Liver (tissue), 8 donors: ENCODE measurements at regions not wholly inside any gene's neighbourhood (a gene's known extent, or its start where the extent isn't known, plus 50 kb on each side); places are given as distances from the start of the nearest gene placed in this dataset.
"Not testable (repeated sequence)": the region's sequence is repeated elsewhere in the genome, so short reads cannot be mapped to it uniquely, and the experiment has no call there.

Experiments
- DNase-seq: peaks from one replicate; pipeline ENCODE4 v3.0.0-alpha.2; 2017; ENCODE audit warnings: low spot score
- H3K27ac ChIP-seq, 2 donors: one replicate each; pipeline ENCODE4 v1.7.0; 2013; ENCODE audit warnings: inconsistent platforms in 2 of 2, low read length in 2 of 2, control low read depth in 1 of 2, low read depth in 1 of 2, mild to moderate bottlenecking in 1 of 2
- H3K27me3 ChIP-seq, 4 donors: one replicate each; pipeline versions ENCODE4 v1.6.1 to v1.7.0; 2013; ENCODE audit warnings: low read length in 3 of 4, inconsistent platforms in 1 of 4, mild to moderate bottlenecking in 1 of 4, moderate library complexity in 1 of 4; ENCODE audit not compliant: control insufficient read depth in 4 of 4, insufficient read depth in 4 of 4
- H3K36me3 ChIP-seq, 4 donors: one replicate each; pipeline versions ENCODE4 v1.6.1 to v1.7.0; 2013; ENCODE audit warnings: low read length in 3 of 4, mild to moderate bottlenecking in 3 of 4, low read depth in 1 of 4, moderate library complexity in 1 of 4; ENCODE audit not compliant: control insufficient read depth in 4 of 4, insufficient read depth in 3 of 4
- H3K4me1 ChIP-seq, 4 donors: one replicate each; pipeline versions ENCODE4 v1.6.1 to v1.7.0; 2013; ENCODE audit warnings: low read length in 3 of 4, mild to moderate bottlenecking in 3 of 4, moderate library complexity in 1 of 4; ENCODE audit not compliant: control insufficient read depth in 4 of 4, insufficient read depth in 4 of 4
- H3K4me3 ChIP-seq, 3 donors: one replicate each; pipeline versions ENCODE4 v1.6.1 to v1.7.0; 2013; ENCODE audit warnings: low read length in 3 of 3, control low read depth in 1 of 3, low read depth in 1 of 3, mild to moderate bottlenecking in 1 of 3
- H3K9ac ChIP-seq, 2 donors: one replicate each; pipeline ENCODE4 v1.7.0; 2013; ENCODE audit warnings: low read length in 2 of 2, mild to moderate bottlenecking in 2 of 2, moderate library complexity in 2 of 2, control low read depth in 1 of 2, low read depth in 1 of 2
- H3K9me3 ChIP-seq, 4 donors: one replicate each; pipeline versions ENCODE4 v1.6.1 to v1.7.0; 2013; ENCODE audit warnings: low read length in 3 of 4; ENCODE audit not compliant: control insufficient read depth in 4 of 4
- ATF3 ChIP-seq: IDR thresholded peaks from 2 replicates; pipeline ENCODE4 v1.6.1; 2016; ENCODE audit warnings: antibody characterized with exemption
- CTCF ChIP-seq: fragments of 150-350 bp; IDR thresholded peaks from 2 replicates; pipeline ENCODE4 v1.5.1; 2017; ENCODE audit warnings: improper control_type of control experiment, low read depth, low read length; ENCODE audit not compliant: missing input control
- EGR1 ChIP-seq, 2 donors: IDR thresholded peaks; 2 replicates each; pipeline ENCODE4 v1.6.1; 2016 to 2018; ENCODE audit warnings: antibody characterized with exemption in 2 of 2, low read depth in 2 of 2
- FOXA1 ChIP-seq: IDR thresholded peaks from 2 replicates; pipeline ENCODE4 v1.6.1; 2016; ENCODE audit warnings: antibody characterized with exemption
- FOXA2 ChIP-seq: IDR thresholded peaks from 2 replicates; pipeline ENCODE4 v1.6.1; 2016; ENCODE audit warnings: antibody characterized with exemption
- GABPA ChIP-seq, 2 donors: IDR thresholded peaks in 1 of 2; conservative IDR thresholded peaks in 1 of 2; 2 replicates each; pipeline ENCODE4 v1.6.1; 2016; ENCODE audit warnings: antibody characterized with exemption in 2 of 2, mild to moderate bottlenecking in 1 of 2, moderate library complexity in 1 of 2
- HNF4A ChIP-seq, 2 donors: conservative IDR thresholded peaks; 2 replicates each; pipeline ENCODE4 v1.6.1; 2016; ENCODE audit warnings: antibody characterized with exemption in 2 of 2, mild to moderate bottlenecking in 2 of 2
- JUND ChIP-seq, 2 donors: IDR thresholded peaks; 2 replicates each; pipeline ENCODE4 v1.6.1; 2016; ENCODE audit warnings: antibody characterized with exemption in 2 of 2
- MAX ChIP-seq: IDR thresholded peaks from 2 replicates; pipeline ENCODE4 v1.6.1; 2016; ENCODE audit warnings: antibody characterized with exemption
- NR2F2 ChIP-seq: IDR thresholded peaks from 2 replicates; pipeline ENCODE4 v1.6.1; 2016; ENCODE audit warnings: antibody characterized with exemption
- RAD21 ChIP-seq, 2 donors: IDR thresholded peaks; 2 replicates each; pipeline ENCODE4 v1.6.1; 2016; ENCODE audit warnings: antibody characterized with exemption in 2 of 2, mild to moderate bottlenecking in 2 of 2
- REST ChIP-seq: IDR thresholded peaks from 2 replicates; pipeline ENCODE4 v1.6.1; 2016; ENCODE audit warnings: antibody characterized with exemption, mild to moderate bottlenecking
- RXRA ChIP-seq, 2 donors: IDR thresholded peaks; 2 replicates each; pipeline ENCODE4 v1.6.1; 2017 to 2018; ENCODE audit warnings: antibody characterized with exemption in 2 of 2, mild to moderate bottlenecking in 1 of 2
- SP1 ChIP-seq: IDR thresholded peaks from 2 replicates; pipeline ENCODE4 v1.6.1; 2018; ENCODE audit warnings: antibody characterized with exemption, mild to moderate bottlenecking
- TAF1 ChIP-seq: conservative IDR thresholded peaks from 2 replicates; pipeline ENCODE4 v1.6.1; 2016; ENCODE audit warnings: antibody characterized with exemption, mild to moderate bottlenecking
- YY1 ChIP-seq: IDR thresholded peaks from 2 replicates; pipeline ENCODE4 v1.6.1; 2016; ENCODE audit warnings: antibody characterized with exemption, mild to moderate bottlenecking
- WGBS: extraction: QIAGEN DNeasy Blood & Tissue Kit; methylation state at CpG from one replicate; pipeline ENCODE4 v1.1.7; 2013; 5-methylcytosine and 5-hydroxymethylcytosine counted together
- donor health status: healthy.
- donor health status: healthy.
- donor health status: healthy.
- donor health status: healthy.
- donor health status: healthy.

- H3K36me3 ChIP-seq, H3K9ac ChIP-seq, H3K4me3 ChIP-seq, H3K27ac ChIP-seq, H3K27me3 ChIP-seq, H3K9me3 ChIP-seq, DNase-seq, H3K4me1 ChIP-seq: not testable (repeated sequence)
- WGBS, result 82% methylated on average over 12 of the region's 12 CpGs
Measured at GRCh38 chr9:71595762-71596161, 172.6 kb downstream of the CEMIP2 start.

- Histone ChIP-seq H3K4me3 (no peak overlapping the region), H3K4me1 (peaks cover 0 to 9% (median 0%) of the 10 kb centered on the region in 4 donors), H3K36me3 (no peaks in the 10 kb centered on the region), H3K27ac (no peak overlapping the region), H3K9ac (no peak overlapping the region), H3K27me3 (no peaks in the 10 kb centered on the region), H3K9me3 (no peaks in the 10 kb centered on the region)
- DNase-seq, result no peak
- WGBS, result 98% methylated on average over 3 of the region's 3 CpGs
- TF ChIP-seq NR2F2 (no peak), SP1 (no peak), YY1 (no peak), HNF4A (conservative IDR thresholded peaks at IDR 0.05) (no peak), RXRA (IDR thresholded peaks at IDR 0.05) (no peak), REST (no peak), FOXA2 (no peak), ATF3 (no peak), RAD21 (IDR thresholded peaks at IDR 0.05) (no peak), TAF1 (no peak), FOXA1 (no peak), EGR1 (IDR thresholded peaks at IDR 0.05; ENCODE audit: low read depth in 2 of 2) (no peak), GABPA (IDR thresholded peaks at IDR 0.05 in 1 of 2, conservative IDR thresholded peaks at IDR 0.05 in 1 of 2) (no peak), JUND (IDR thresholded peaks at IDR 0.05) (no peak)
Measured at GRCh38 chr9:71594541-71594940, 173.8 kb downstream of the CEMIP2 start.

GRCh38 chr9:71592400-71592799, 175.9 kb downstream of the CEMIP2 start:
- H3K9me3 ChIP-seq, result no peaks in the 10 kb centered on the region
- no peaks in the 10 kb centered on the region for H3K27me3 ChIP-seq
- no peak overlapping the region for H3K4me3 ChIP-seq
- H3K9ac ChIP-seq, result no peak overlapping the region
- WGBS, result 69% methylated on average over 2 of the region's 2 CpGs
- H3K4me1 ChIP-seq, result peaks cover 0 to 14% (median 2%) of the 10 kb centered on the region in 4 donors
- no peak for DNase-seq
- H3K27ac ChIP-seq, result no peak overlapping the region
- no peaks in the 10 kb centered on the region for H3K36me3 ChIP-seq
- TF ChIP-seq FOXA2 (no peak), HNF4A (conservative IDR thresholded peaks at IDR 0.05) (no peak), FOXA1 (no peak), RAD21 (IDR thresholded peaks at IDR 0.05) (no peak), JUND (IDR thresholded peaks at IDR 0.05) (no peak), RXRA (IDR thresholded peaks at IDR 0.05) (no peak), REST (no peak), MAX (no peak), YY1 (no peak), GABPA (IDR thresholded peaks at IDR 0.05 in 1 of 2, conservative IDR thresholded peaks at IDR 0.05 in 1 of 2) (no peak), SP1 (no peak), CTCF (no peak), EGR1 (IDR thresholded peaks at IDR 0.05; ENCODE audit: low read depth in 2 of 2) (no peak), NR2F2 (no peak), TAF1 (no peak)
